ENCODE measurements at regions not wholly inside any gene's neighbourhood (a gene's known extent, or its start where the extent isn't known, plus 50 kb on each side); places are given as distances from the start of the nearest gene placed in this dataset.

DNA sequence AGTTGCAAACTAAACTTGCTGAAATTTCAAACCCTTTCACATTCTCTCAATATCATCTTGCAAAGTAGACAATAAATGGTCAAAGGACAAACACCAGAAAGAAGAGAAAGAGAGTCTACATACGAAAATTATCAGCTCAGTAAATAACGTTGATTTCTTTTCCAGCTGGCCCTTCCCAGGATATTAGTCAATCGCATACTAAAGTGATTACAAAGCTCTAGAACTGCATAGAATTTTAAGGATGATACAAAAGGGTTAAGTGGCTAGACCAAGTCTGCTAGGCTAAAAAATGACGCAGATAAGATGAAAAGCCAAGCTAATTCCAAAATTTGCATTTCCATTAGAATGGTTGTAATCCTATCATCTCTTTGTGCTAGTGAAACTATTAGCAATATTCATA lies 405.7 kb downstream of the FBXO15 start:
- Histone ChIP-seq H3K4me2 (ENCODE audit: low read length, poor library complexity, severe bottlenecking) (no peak overlapping the region), H3K4me1 (ENCODE audit: control insufficient read depth, insufficient read depth, low read depth, low read length) (peaks cover 1% of the 10 kb centered on the region), H2BK12ac (ENCODE audit: low read length in 2 of 2) (no peak overlapping the region), H3K27ac (ENCODE audit: low read length, poor library complexity, severe bottlenecking) (no peak overlapping the region), H3K9me3 (ENCODE audit: control insufficient read depth, low read length) (no peaks in the 10 kb centered on the region), H4K8ac (ENCODE audit: low read length) (no peak overlapping the region), H2AFZ (ENCODE audit: low read depth, low read length) (no peak overlapping the region), H4K91ac (ENCODE audit: low read length) (no peak overlapping the region), H3K14ac (ENCODE audit: low read length in 2 of 2) (no peak overlapping the region), H3K79me1 (replicated peaks; ENCODE audit: low read length, poor library complexity, severe bottlenecking) (no peaks in the 10 kb centered on the region), H3K23ac (ENCODE audit: low read length in 2 of 2) (no peak overlapping the region), H2BK5ac (ENCODE audit: low read depth, low read length, poor library complexity, severe bottlenecking) (no peak overlapping the region), H3K4me3 (ENCODE audit: insufficient read depth in 1 of 2, low read depth in 1 of 2, low read length in 2 of 2) (no peak overlapping the region), H3K36me3 (ENCODE audit: control insufficient read depth in 1 of 2, insufficient read depth in 2 of 2, low read depth in 1 of 2, low read length in 2 of 2) (no peaks in the 10 kb centered on the region), H3K9ac (ENCODE audit: low read length) (no peak overlapping the region), H2BK120ac (ENCODE audit: low read depth, low read length) (no peak overlapping the region), H3K27me3 (ENCODE audit: control insufficient read depth in 1 of 2, insufficient read depth in 1 of 2, low read length in 2 of 2) (no peaks in the 10 kb centered on the region), H3K18ac (ENCODE audit: low read depth in 1 of 2, low read length in 2 of 2) (no peak overlapping the region), H3K4ac (ENCODE audit: low read depth in 1 of 2, low read length in 2 of 2) (no peak overlapping the region), H2AK5ac (ENCODE audit: low read length, severe bottlenecking) (no peak overlapping the region), H2BK15ac (ENCODE audit: low read depth, poor library complexity, severe bottlenecking) (no peak overlapping the region)
- peak; percentile 58 for DNase-seq
- 32% methylated on average over 2 of the region's 4 CpGs for WGBS

DNA sequence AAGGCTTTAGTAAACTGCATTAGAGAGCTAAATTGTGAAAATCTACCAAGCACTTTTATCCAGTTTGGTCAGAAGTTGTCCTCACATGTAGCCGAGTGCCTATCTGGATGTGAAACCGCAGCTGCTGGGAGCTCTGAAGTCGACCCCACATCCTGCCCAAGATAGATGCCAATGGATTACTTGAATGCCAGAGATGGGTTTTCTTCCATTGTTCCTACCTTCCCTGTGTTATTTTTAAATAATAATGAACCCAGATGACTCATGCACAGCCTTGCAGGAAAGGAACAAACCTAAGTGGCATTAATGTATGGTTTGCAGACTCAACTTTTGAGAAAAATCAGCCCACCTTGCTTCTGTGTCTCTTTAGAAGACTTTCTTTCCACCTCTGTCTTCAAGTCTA lies 408.5 kb downstream of the FBXO15 start:
- Histone ChIP-seq H3K14ac (ENCODE audit: low read length in 2 of 2) (no peak overlapping the region), H3K4me2 (ENCODE audit: low read length, poor library complexity, severe bottlenecking) (no peak overlapping the region), H4K8ac (ENCODE audit: low read length) (no peak overlapping the region), H3K4me3 (ENCODE audit: insufficient read depth in 1 of 2, low read depth in 1 of 2, low read length in 2 of 2) (no peak overlapping the region), H4K91ac (ENCODE audit: low read length) (no peak overlapping the region), H2BK15ac (ENCODE audit: low read depth, poor library complexity, severe bottlenecking) (no peak overlapping the region), H3K27me3 (ENCODE audit: control insufficient read depth in 1 of 2, insufficient read depth in 1 of 2, low read length in 2 of 2) (no peaks in the 10 kb centered on the region), H3K79me1 (replicated peaks; ENCODE audit: low read length, poor library complexity, severe bottlenecking) (no peaks in the 10 kb centered on the region), H2BK120ac (ENCODE audit: low read depth, low read length) (no peak overlapping the region), H3K36me3 (ENCODE audit: control insufficient read depth in 1 of 2, insufficient read depth in 2 of 2, low read depth in 1 of 2, low read length in 2 of 2) (no peaks in the 10 kb centered on the region), H3K4me1 (ENCODE audit: control insufficient read depth, insufficient read depth, low read depth, low read length) (peaks cover 1% of the 10 kb centered on the region), H3K23ac (ENCODE audit: low read length in 2 of 2) (no peak overlapping the region), H2BK12ac (ENCODE audit: low read length in 2 of 2) (no peak overlapping the region), H3K18ac (ENCODE audit: low read depth in 1 of 2, low read length in 2 of 2) (no peak overlapping the region), H3K9me3 (ENCODE audit: control insufficient read depth, low read length) (no peaks in the 10 kb centered on the region), H3K4ac (ENCODE audit: low read depth in 1 of 2, low read length in 2 of 2) (no peak overlapping the region), H3K9ac (ENCODE audit: low read length) (no peak overlapping the region), H2AFZ (ENCODE audit: low read depth, low read length) (no peak overlapping the region), H2AK5ac (ENCODE audit: low read length, severe bottlenecking) (no peak overlapping the region), H3K27ac (ENCODE audit: low read length, poor library complexity, severe bottlenecking) (no peak overlapping the region), H2BK5ac (ENCODE audit: low read depth, low read length, poor library complexity, severe bottlenecking) (no peak overlapping the region)
- WGBS, result 100% methylated on average over 2 of the region's 3 CpGs
- no peak for DNase-seq

DNA sequence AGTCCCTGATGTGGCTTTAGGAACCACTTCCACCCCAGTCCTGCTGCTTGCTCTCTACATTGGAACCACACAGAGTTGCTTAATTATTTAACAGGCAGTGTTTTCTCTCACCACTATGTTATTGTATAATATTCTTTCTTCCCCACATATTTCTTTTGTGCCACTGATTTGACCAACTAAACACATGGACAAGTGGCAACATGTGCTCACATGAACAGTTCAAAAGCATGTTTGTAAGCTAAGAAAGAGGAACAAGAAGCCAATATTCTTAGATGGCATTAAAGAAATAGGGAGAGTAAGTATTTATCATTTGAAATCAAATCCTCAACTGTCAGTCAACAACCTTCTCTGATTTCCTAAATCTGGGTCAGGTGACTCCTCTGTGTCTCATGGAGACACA lies 409.6 kb downstream of the FBXO15 start:
- Histone ChIP-seq H3K9ac (ENCODE audit: low read length) (no peak overlapping the region), H3K4me1 (ENCODE audit: control insufficient read depth, insufficient read depth, low read depth, low read length) (peaks cover 1% of the 10 kb centered on the region), H2AK5ac (ENCODE audit: low read length, severe bottlenecking) (no peak overlapping the region), H3K23ac (ENCODE audit: low read length in 2 of 2) (no peak overlapping the region), H3K79me1 (replicated peaks; ENCODE audit: low read length, poor library complexity, severe bottlenecking) (no peaks in the 10 kb centered on the region), H2BK120ac (ENCODE audit: low read depth, low read length) (no peak overlapping the region), H3K4ac (ENCODE audit: low read depth in 1 of 2, low read length in 2 of 2) (no peak overlapping the region), H3K14ac (ENCODE audit: low read length in 2 of 2) (no peak overlapping the region), H4K8ac (ENCODE audit: low read length) (no peak overlapping the region), H3K4me3 (ENCODE audit: insufficient read depth in 1 of 2, low read depth in 1 of 2, low read length in 2 of 2) (no peak overlapping the region), H3K4me2 (ENCODE audit: low read length, poor library complexity, severe bottlenecking) (no peak overlapping the region), H3K18ac (ENCODE audit: low read depth in 1 of 2, low read length in 2 of 2) (no peak overlapping the region), H3K36me3 (ENCODE audit: control insufficient read depth in 1 of 2, insufficient read depth in 2 of 2, low read depth in 1 of 2, low read length in 2 of 2) (no peaks in the 10 kb centered on the region), H3K27ac (ENCODE audit: low read length, poor library complexity, severe bottlenecking) (no peak overlapping the region), H2BK5ac (ENCODE audit: low read depth, low read length, poor library complexity, severe bottlenecking) (no peak overlapping the region), H3K27me3 (ENCODE audit: control insufficient read depth in 1 of 2, insufficient read depth in 1 of 2, low read length in 2 of 2) (no peaks in the 10 kb centered on the region), H2BK12ac (ENCODE audit: low read length in 2 of 2) (no peak overlapping the region), H2BK15ac (ENCODE audit: low read depth, poor library complexity, severe bottlenecking) (no peak overlapping the region), H3K9me3 (ENCODE audit: control insufficient read depth, low read length) (no peaks in the 10 kb centered on the region), H2AFZ (ENCODE audit: low read depth, low read length) (no peak overlapping the region), H4K91ac (ENCODE audit: low read length) (no peak overlapping the region)
- DNase-seq, result no peak

DNA sequence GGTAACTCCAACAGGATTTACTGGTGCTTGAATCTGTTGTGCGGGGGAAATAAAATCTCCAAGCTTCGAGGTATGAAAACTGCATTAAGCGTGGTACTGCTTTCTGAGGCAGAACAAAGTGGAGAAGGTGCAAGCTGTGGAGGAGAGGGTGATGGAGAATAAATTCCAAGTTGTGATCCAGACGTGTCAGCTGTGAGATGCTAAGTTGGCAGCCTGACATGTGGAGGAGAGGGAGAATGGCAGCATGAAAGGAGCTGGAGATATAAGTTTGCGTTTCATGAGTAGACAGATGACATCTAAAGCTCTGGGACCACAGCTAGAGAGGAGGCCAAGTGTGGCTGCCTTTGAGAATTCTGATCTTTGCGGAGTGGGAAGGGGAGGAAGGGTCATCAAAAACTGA lies 411.8 kb downstream of the FBXO15 start:
- 68% methylated on average over 6 of the region's 6 CpGs for WGBS

More for the DNA sequence above, 411.8 kb downstream of the FBXO15 start:
- Histone ChIP-seq H3K36me3 (ENCODE audit: control insufficient read depth in 1 of 2, insufficient read depth in 2 of 2, low read depth in 1 of 2, low read length in 2 of 2) (no peaks in the 10 kb centered on the region), H3K23ac (ENCODE audit: low read length in 2 of 2) (no peak overlapping the region), H3K9me3 (ENCODE audit: control insufficient read depth, low read length) (no peaks in the 10 kb centered on the region), H3K27ac (ENCODE audit: low read length, poor library complexity, severe bottlenecking) (no peak overlapping the region), H3K79me1 (replicated peaks; ENCODE audit: low read length, poor library complexity, severe bottlenecking) (no peaks in the 10 kb centered on the region), H2BK120ac (ENCODE audit: low read depth, low read length) (no peak overlapping the region), H3K18ac (ENCODE audit: low read depth in 1 of 2, low read length in 2 of 2) (no peak overlapping the region), H4K8ac (ENCODE audit: low read length) (no peak overlapping the region), H3K4me1 (ENCODE audit: control insufficient read depth, insufficient read depth, low read depth, low read length) (peaks cover 1% of the 10 kb centered on the region), H2BK5ac (ENCODE audit: low read depth, low read length, poor library complexity, severe bottlenecking) (no peak overlapping the region), H2BK12ac (ENCODE audit: low read length in 2 of 2) (no peak overlapping the region), H2BK15ac (ENCODE audit: low read depth, poor library complexity, severe bottlenecking) (no peak overlapping the region), H3K14ac (ENCODE audit: low read length in 2 of 2) (no peak overlapping the region), H3K27me3 (ENCODE audit: control insufficient read depth in 1 of 2, insufficient read depth in 1 of 2, low read length in 2 of 2) (no peaks in the 10 kb centered on the region), H3K9ac (ENCODE audit: low read length) (no peak overlapping the region), H3K4me3 (ENCODE audit: insufficient read depth in 1 of 2, low read depth in 1 of 2, low read length in 2 of 2) (no peak overlapping the region), H3K4me2 (ENCODE audit: low read length, poor library complexity, severe bottlenecking) (no peak overlapping the region), H2AK5ac (ENCODE audit: low read length, severe bottlenecking) (no peak overlapping the region), H3K4ac (ENCODE audit: low read depth in 1 of 2, low read length in 2 of 2) (no peak overlapping the region), H4K91ac (ENCODE audit: low read length) (no peak overlapping the region), H2AFZ (ENCODE audit: low read depth, low read length) (no peak overlapping the region)
- DNase-seq, result no peak
